ENCODE measurements at regions not wholly inside any gene's neighbourhood (a gene's known extent, or its start where the extent isn't known, plus 50 kb on each side); places are given as distances from the start of the nearest gene placed in this dataset.

DNA sequence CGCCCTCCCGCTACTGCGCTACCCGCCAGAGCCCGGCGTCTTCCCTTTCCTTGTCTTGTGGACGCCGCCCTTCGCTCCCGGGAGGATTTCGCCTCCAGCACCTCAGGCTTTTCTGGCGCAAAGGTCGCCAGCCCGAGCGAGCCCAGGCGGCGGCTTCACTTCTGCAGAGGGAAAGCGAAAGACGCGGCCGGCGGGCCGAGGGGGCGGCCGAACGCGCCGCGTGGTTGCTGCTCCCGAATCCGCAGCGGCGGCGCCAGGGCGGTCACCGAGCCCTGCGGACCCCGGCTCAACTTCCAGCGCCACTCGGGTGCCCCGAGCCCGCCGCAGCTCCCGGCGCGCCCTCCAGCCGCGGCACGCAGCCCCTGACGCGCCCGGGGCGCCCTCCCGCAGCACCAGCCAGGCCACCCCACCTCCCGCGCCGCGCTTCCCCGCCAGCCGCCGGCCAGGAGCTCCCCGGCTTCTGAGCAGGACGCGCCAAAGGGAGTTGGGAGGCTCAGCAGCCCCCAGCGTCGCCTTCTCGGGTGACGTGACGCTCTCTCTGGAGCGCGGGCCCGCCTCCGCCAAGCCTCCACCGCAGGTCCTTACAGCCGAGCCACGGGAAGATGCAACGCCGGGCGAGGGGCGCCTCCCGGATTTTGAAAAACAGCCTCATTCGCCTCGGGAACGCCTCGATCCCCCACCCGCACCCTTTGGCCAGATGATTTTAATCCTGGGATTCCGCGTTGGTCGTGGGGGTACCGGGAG lies 84.9 kb upstream of the EPB41L3 start:
- TF ChIP-seq, protein P1, sequence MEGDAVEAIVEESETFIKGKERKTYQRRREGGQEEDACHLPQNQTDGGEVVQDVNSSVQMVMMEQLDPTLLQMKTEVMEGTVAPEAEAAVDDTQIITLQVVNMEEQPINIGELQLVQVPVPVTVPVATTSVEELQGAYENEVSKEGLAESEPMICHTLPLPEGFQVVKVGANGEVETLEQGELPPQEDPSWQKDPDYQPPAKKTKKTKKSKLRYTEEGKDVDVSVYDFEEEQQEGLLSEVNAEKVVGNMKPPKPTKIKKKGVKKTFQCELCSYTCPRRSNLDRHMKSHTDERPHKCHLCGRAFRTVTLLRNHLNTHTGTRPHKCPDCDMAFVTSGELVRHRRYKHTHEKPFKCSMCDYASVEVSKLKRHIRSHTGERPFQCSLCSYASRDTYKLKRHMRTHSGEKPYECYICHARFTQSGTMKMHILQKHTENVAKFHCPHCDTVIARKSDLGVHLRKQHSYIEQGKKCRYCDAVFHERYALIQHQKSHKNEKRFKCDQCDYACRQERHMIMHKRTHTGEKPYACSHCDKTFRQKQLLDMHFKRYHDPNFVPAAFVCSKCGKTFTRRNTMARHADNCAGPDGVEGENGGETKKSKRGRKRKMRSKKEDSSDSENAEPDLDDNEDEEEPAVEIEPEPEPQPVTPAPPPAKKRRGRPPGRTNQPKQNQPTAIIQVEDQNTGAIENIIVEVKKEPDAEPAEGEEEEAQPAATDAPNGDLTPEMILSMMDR (IDR thresholded peaks at IDR 0.05; ENCODE audit: low read length) = no peak
- no peak for TF ChIP-seq EZH2 (optimal IDR thresholded peaks at IDR 0.05; ENCODE audit: low read depth, low read length)
